SK-N-MC (cell line): ENCODE measurements at regions not wholly inside any gene's neighbourhood (a gene's known extent, or its start where the extent isn't known, plus 50 kb on each side); places are given as distances from the start of the nearest gene placed in this dataset.
"Not testable (repeated sequence)": the region's sequence is repeated elsewhere in the genome, so short reads cannot be mapped to it uniquely, and the experiment has no call there.

Source experiments
- DNase-seq: peaks from one replicate; pipeline ENCODE4 v3.0.0-alpha.2; 2011; ENCODE audit warnings: low read depth, low spot score
- H3K27ac ChIP-seq: fragments of 200-600 bp; sonication (generic); 2 replicates; pipeline ENCODE4 v1.5.1; 2016; ENCODE audit warnings: mixed run types
- H3K36me3 ChIP-seq: fragments of 200-600 bp; sonication (generic); 2 replicates; pipeline ENCODE4 v1.6.1; 2017; ENCODE audit warnings: antibody characterized with exemption, low read length, mixed read lengths; ENCODE audit not compliant: insufficient read depth
- H3K4me3 ChIP-seq: fragments of 200-600 bp; sonication (generic); 2 replicates; pipeline ENCODE4 v1.5.1; 2016
- H3K9ac ChIP-seq: fragments of 200-600 bp; sonication (generic); 2 replicates; pipeline ENCODE4 v1.8.0; 2017; ENCODE audit warnings: mixed run types, mixed read lengths; ENCODE audit not compliant: insufficient read length
- H3K9me3 ChIP-seq: fragments of 200-600 bp; sonication (generic); 2 replicates; pipeline ENCODE4 v1.6.1; 2017; ENCODE audit warnings: low read depth, mild to moderate bottlenecking, antibody characterized with exemption, low read length, moderate library complexity, mixed read lengths
- EZH2 ChIP-seq: fragments of 200-600 bp; sonication (generic); IDR thresholded peaks from one replicate; pipeline ENCODE4 v1.6.1; 2017; ENCODE audit warnings: antibody characterized with exemption
- FOXP2 ChIP-seq: optimal IDR thresholded peaks from 2 replicates; pipeline ENCODE3; 2011; ENCODE audit warnings: mild to moderate bottlenecking, moderate library complexity; ENCODE audit not compliant: insufficient read depth; ENCODE audit errors: extremely low read length, control extremely low read depth
- POLR2AphosphoS5 ChIP-seq: IDR thresholded peaks from 2 replicates; pipeline ENCODE4 v1.6.1; 2012; ENCODE audit warnings: mild to moderate bottlenecking, low read depth, low read length, borderline replicate concordance

DNA sequence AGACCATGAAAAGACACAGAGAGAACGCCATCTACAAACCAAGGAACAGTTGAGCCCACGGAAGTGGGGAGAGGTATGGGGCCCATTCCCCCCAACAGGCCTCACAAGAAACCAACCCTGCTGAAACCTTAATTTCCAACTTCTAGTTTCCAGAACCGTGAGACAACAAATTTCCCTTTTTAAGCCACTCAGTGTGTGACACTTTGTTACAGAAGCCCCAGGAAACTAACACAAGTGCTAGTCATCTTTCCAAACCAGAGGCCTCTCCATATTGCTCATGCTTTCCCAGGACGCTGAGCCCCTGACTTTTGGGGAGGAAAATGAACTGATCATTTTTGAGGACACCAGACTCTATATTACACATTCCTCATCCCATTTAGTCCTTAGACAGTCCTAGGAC lies 186.8 kb downstream of the NUFIP1 start:
- no peak for DNase-seq
- H3K4me3 ChIP-seq = no peak overlapping the region

DNA sequence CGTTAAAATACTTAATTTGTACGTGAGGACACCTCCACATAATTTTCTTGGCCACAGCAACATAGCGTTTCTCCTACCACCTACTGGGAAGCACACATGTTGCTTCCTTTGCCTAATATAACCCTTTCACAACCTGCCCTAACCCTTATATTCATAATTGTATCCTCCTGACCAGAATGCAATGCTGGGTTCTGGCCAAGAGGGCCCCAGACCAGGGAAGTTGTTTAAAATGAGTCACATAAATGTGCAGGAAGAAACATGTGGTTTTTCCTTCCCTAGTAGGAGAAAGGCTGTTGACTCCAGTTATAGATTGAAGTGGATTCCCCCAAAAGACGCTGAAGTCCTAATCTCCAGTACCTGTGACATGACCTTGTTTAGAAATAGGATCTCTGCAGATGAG lies 187.3 kb downstream of the NUFIP1 start:
- no peak overlapping the region for H3K27ac ChIP-seq
- no peak for DNase-seq
- H3K4me3 ChIP-seq = no peak overlapping the region
- H3K9ac ChIP-seq = no peak overlapping the region
- TF ChIP-seq EZH2 (no peak), POLR2AphosphoS5 (no peak), FOXP2 (no peak)
- no peaks in the 10 kb centered on the region for H3K9me3 ChIP-seq
- no peaks in the 10 kb centered on the region for H3K36me3 ChIP-seq

More for the DNA sequence above, 186.8 kb downstream of the NUFIP1 start:
- no peak overlapping the region for H3K9ac ChIP-seq
- H3K9me3 ChIP-seq = no peaks in the 10 kb centered on the region
- TF ChIP-seq POLR2AphosphoS5 (no peak), EZH2 (no peak), FOXP2 (no peak)
- no peak overlapping the region for H3K27ac ChIP-seq
- no peaks in the 10 kb centered on the region for H3K36me3 ChIP-seq

DNA sequence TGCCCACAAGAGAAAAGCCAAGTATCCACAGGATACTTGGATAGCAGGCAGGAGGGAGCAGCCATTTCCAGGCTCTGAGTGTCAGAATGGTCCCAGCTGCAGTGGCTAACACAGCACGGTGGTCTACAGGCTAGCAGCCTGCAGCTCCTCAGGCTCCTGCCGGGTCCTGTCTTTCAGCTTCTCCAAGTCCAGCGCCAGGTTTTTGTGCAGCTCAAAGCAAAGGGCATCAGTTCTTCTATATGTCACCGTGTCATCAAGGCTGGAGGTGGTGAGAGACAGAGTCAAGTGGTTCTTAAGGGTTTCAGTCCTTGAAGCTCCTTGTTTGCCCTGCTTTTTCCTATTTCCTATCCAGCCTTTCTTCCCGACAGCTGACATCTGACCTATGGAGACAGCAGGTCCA lies 188.6 kb downstream of the NUFIP1 start:
- Histone ChIP-seq H3K36me3 (no peaks in the 10 kb centered on the region), H3K9me3 (no peaks in the 10 kb centered on the region), H3K9ac (no peak overlapping the region), H3K4me3 (no peak overlapping the region), H3K27ac (no peak overlapping the region)
- TF ChIP-seq POLR2AphosphoS5 (no peak), EZH2 (no peak), FOXP2 (no peak)
- no peak for DNase-seq

DNA sequence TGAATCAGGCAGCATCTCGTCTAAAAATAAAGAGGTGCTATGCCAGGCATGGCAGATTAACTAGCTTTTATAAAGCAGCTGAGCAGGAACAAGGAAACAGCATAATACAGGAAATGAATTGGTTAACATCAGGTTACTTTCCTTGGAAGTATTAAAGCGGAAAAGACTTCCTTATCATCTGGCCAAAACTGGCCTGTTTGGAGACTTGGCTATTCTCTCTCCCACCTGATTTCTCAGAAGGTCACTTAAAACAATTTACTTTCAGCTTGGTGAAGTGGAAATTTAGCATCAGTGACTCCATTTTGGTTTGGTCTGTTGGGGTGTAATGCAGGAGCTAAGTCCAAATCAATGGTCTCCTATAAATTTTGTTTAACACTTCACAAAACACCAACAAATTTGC lies 191.6 kb downstream of the NUFIP1 start:
- H3K9me3 ChIP-seq = no peaks in the 10 kb centered on the region
- no peak overlapping the region for H3K4me3 ChIP-seq
- H3K27ac ChIP-seq = no peak overlapping the region
- no peak for DNase-seq
- no peaks in the 10 kb centered on the region for H3K36me3 ChIP-seq
- TF ChIP-seq POLR2AphosphoS5 (no peak), FOXP2 (no peak), EZH2 (no peak)
- no peak overlapping the region for H3K9ac ChIP-seq

DNA sequence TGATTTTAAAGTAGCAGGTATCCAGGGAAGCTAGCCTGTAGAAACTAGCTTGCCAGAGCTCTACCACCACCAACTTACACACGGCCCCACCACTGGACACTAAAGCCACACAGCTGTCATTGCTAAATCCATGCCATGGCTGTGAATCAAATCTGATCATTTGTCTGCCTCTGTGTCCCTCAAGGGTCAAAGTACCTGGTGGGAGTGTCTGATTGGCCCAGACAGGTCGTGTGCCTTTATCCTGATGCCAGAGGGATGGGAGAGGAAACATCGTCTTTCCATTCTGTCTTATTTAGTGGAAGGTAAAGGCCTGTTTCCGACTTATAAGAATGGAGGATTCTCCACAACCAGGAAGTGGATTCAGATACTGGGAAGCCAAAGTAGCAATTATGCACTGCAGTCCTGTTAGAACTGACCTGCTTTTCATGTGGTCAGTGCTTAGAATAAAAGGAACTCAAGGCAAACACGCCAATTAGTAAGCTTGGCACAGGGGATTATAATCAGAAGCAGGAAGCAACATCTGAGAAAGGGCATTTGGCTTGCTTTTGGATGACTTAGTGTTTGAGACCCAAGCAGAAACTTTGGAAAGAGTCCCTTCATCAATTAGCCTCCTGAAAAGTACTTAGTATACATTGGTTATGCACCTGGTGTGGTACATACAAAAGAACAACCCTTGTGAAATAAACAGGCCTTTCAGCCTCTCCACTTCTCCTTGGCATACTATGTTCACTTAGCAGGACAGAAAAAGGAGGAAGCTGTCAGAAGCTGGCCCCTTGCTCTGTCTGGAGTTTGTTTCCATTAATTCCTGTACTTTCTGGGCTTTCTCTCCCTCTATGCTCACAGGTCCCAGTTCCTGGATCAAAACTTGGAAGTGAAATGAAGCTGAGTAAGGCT lies 192.4 kb downstream of the NUFIP1 start:
- no peak overlapping the region for H3K27ac ChIP-seq
- TF ChIP-seq POLR2AphosphoS5 = no peak
- no peak for TF ChIP-seq FOXP2
- TF ChIP-seq EZH2 = no peak
- no peak overlapping the region for H3K4me3 ChIP-seq
- H3K9ac ChIP-seq = no peak overlapping the region
- DNase-seq = no peak
- H3K36me3 ChIP-seq = no peaks in the 10 kb centered on the region
- H3K9me3 ChIP-seq = no peaks in the 10 kb centered on the region

DNA sequence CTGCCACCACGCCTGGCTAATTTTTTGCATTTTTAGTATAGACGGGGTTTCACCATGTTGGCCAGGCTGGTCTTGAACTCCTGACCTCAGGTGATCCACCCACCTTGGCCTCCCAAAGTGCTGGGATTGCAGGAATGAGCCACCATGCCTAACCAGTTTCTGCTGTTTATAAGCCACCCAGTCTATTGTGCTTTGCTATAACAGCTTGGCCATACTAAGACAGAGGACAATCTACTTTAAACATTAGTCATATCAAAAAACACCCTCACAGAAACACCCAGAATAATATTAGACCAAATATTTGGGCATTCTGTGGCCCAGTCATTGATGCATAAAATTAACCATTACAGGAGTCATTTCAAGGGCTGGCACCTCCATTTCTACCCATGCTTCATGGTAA lies 193.2 kb downstream of the NUFIP1 start:
- not testable (repeated sequence) for H3K9me3 ChIP-seq, H3K36me3 ChIP-seq, H3K27ac ChIP-seq, H3K4me3 ChIP-seq, H3K9ac ChIP-seq, DNase-seq

DNA sequence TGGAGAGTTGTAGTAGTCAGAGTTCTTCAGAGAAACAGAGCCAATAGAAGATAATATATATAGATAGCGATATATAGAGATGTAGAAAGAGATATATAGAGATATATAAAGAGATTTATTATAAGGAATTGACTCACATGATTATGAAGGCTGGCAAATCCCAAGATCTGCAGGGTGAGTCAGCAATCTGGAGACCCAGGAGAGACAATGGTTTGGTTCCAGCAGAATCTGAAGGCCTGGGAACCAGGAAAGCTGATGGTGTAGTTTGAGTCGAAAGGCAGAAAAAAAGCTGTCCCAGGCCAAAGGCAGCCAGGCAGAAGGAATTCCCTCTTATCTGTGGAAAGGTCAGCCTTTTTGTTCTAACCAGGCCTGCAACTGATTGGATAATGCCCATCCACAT lies 194.1 kb downstream of the NUFIP1 start:
- no peak for TF ChIP-seq EZH2
- TF ChIP-seq POLR2AphosphoS5 = no peak
- TF ChIP-seq FOXP2 = no peak
- Histone ChIP-seq H3K4me3 (no peak overlapping the region), H3K27ac (no peak overlapping the region), H3K9ac (no peak overlapping the region), H3K9me3 (no peaks in the 10 kb centered on the region), H3K36me3 (no peaks in the 10 kb centered on the region)
- DNase-seq = no peak

GRCh38 chr13:44792096-44792495 lies 197.2 kb downstream of the NUFIP1 start:
- TF ChIP-seq FOXP2 = no peak
- H3K27ac ChIP-seq = no peak overlapping the region
- H3K36me3 ChIP-seq = no peaks in the 10 kb centered on the region
- no peak for DNase-seq
- H3K9me3 ChIP-seq = no peaks in the 10 kb centered on the region
- no peak overlapping the region for H3K4me3 ChIP-seq
- H3K9ac ChIP-seq = no peak overlapping the region

DNA sequence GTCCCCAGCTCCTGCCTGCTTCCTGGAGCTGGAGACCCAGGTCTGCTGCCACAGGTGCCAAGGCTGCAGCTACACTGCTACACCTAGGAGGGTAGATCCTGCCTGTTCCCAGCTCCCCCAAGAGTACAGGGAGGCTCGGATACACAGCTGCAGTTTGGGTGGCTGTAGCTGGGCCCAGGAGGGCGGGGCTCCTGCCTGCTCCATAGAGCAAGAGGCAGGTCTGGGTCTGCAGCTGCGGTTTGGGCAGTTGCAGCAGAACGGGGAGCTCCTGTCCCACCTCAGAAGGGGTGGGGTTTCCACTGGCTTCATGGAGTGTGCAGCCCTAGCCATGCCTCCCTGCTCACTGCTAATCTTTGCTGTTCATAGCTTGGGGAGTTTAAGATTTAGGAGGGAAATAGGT lies 199.0 kb downstream of the NUFIP1 start:
- H3K9me3 ChIP-seq = no peaks in the 10 kb centered on the region
- H3K36me3 ChIP-seq = no peaks in the 10 kb centered on the region
- no peak overlapping the region for H3K27ac ChIP-seq
- no peak for DNase-seq
- H3K9ac ChIP-seq = no peak overlapping the region
- no peak overlapping the region for H3K4me3 ChIP-seq
- no peak for TF ChIP-seq FOXP2
- TF ChIP-seq POLR2AphosphoS5 = no peak
- no peak for TF ChIP-seq EZH2
